Suprapubic skin (tissue), 4 donors: ENCODE measurements at regions not wholly inside any gene's neighbourhood (a gene's known extent, or its start where the extent isn't known, plus 50 kb on each side); places are given as distances from the start of the nearest gene placed in this dataset.

Experiments used
- DNase-seq, 2 donors: peaks; one replicate each; pipeline ENCODE4 v3.0.0-alpha.2; 2019; ENCODE audit warnings: low spot score in 2 of 2
- H3K27ac ChIP-seq: fragments of 200-600 bp; sonication (generic); one replicate; pipeline ENCODE4 v1.5.1; 2019
- H3K27me3 ChIP-seq: fragments of 200-600 bp; sonication (generic); one replicate; pipeline ENCODE4 v1.5.1; 2019
- H3K36me3 ChIP-seq: fragments of 200-600 bp; sonication (generic); one replicate; pipeline ENCODE4 v1.5.1; 2019
- H3K4me1 ChIP-seq: fragments of 200-600 bp; sonication (generic); one replicate; pipeline ENCODE4 v1.5.1; 2019
- H3K4me3 ChIP-seq: fragments of 200-600 bp; sonication (generic); one replicate; pipeline ENCODE4 v1.5.1; 2019; ENCODE audit warnings: mild to moderate bottlenecking
- H3K9me3 ChIP-seq: fragments of 200-600 bp; sonication (generic); one replicate; pipeline ENCODE4 v1.5.1; 2019
- CTCF ChIP-seq, 2 donors: fragments of 200-600 bp in 1 of 2; fragments of 450-650 bp in 1 of 2; sonication (generic) in 1 of 2; IDR thresholded peaks; one replicate each; pipeline ENCODE4 v1.5.1; 2016 to 2019; ENCODE audit warnings: antibody characterized with exemption in 2 of 2, mild to moderate bottlenecking in 1 of 2, moderate library complexity in 1 of 2
- EP300 ChIP-seq: sonication (generic); formaldehyde crosslinking; IDR thresholded peaks from one replicate; pipeline ENCODE4 v1.6.1; 2017; ENCODE audit warnings: antibody characterized with exemption
- POLR2A ChIP-seq, 2 donors: fragments of 450-650 bp; IDR thresholded peaks; one replicate each; pipeline ENCODE4 v1.6.1; 2017; ENCODE audit warnings: antibody characterized with exemption in 2 of 2, mild to moderate bottlenecking in 2 of 2, moderate library complexity in 2 of 2
- POLR2AphosphoS5 ChIP-seq, 3 donors: sonication (generic); formaldehyde crosslinking; IDR thresholded peaks; one replicate each; pipeline ENCODE4 v1.6.1; 2017; ENCODE audit warnings: antibody characterized with exemption in 3 of 3
- WGBS: methylation state at CpG from one replicate; pipeline ENCODE4 v1.1.5; 2018; 5-methylcytosine and 5-hydroxymethylcytosine counted together

DNA sequence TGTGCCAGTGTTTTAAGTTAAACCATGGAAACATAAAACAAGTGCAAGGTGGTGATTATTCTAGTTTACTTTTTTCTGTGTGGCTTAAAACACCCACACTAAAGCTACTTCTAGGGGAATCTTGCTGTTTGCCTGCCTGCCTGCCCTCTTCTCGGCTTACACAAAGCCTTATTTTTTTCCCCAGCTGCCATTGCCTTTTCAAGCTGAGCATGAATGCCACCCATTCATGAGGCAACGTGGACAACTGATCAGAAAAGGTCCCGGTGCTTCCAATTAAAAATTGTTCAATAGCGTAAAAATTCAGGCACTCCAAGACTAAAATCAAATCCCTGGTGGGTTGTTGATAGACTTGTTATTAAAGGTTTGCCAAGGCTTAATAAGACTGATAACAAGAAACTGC is 401.4 kb downstream of the TMEM161B start:
- Histone ChIP-seq H3K27ac (no peak overlapping the region), H3K4me1 (no peaks in the 10 kb centered on the region), H3K4me3 (no peak overlapping the region), H3K36me3 (no peaks in the 10 kb centered on the region), H3K9me3 (no peaks in the 10 kb centered on the region), H3K27me3 (no peaks in the 10 kb centered on the region)
- 77% methylated on average over 4 of the region's 4 CpGs for WGBS
- TF ChIP-seq POLR2AphosphoS5 (IDR thresholded peaks at IDR 0.05) (no peak), EP300 (no peak), POLR2A (IDR thresholded peaks at IDR 0.05) (no peak), CTCF (IDR thresholded peaks at IDR 0.05) (no peak)
- DNase-seq = no peak

DNA sequence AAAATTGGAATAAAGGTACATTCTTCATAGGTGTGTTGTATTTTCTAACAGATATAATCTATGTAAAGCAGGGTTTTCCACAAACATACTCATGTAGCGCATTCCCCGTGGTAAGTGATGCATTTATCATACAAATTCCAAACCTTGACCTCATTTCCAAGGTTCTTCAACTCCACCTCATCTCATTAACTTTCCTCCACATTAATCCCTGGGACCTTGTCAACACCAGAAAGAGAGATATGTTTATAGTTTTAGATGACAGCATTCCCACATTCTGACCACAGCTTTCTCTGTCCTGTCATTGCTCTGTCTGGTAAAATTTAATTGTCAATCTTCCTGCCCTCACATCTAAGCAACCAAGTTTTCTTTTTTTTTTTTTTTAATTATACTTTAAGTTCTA is 415.1 kb downstream of the TMEM161B start:
- DNase-seq = no peak
- Histone ChIP-seq H3K4me3 (no peak overlapping the region), H3K27ac (no peak overlapping the region), H3K9me3 (peaks cover 3% of the 10 kb centered on the region), H3K36me3 (no peaks in the 10 kb centered on the region), H3K27me3 (no peaks in the 10 kb centered on the region), H3K4me1 (no peaks in the 10 kb centered on the region)
- no peak for TF ChIP-seq POLR2AphosphoS5 (IDR thresholded peaks at IDR 0.05)
- WGBS = 86% methylated on average over 2 of the region's 2 CpGs

DNA sequence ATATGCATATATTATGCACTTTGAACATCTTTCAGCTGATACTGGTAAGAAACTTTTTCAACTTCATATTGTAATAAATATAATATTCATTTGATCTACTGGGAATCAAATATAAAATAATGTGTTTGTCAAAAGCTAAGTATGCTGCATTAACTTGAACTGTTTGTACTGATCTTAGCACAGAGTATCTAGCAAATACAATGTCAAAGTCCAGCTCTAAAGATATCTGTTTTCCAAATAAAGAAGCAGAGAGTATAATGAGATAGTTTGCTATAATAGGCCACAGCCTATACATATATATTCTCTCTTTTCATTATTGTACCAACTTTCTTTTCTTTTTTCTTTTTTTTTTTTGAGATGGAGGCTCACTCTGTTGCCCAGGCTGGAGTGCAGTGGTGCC is 417.0 kb downstream of the TMEM161B start:
- H3K4me1 ChIP-seq = no peaks in the 10 kb centered on the region
- no peaks in the 10 kb centered on the region for H3K36me3 ChIP-seq
- H3K4me3 ChIP-seq = no peak overlapping the region
- H3K9me3 ChIP-seq = no peaks in the 10 kb centered on the region
- no peak for DNase-seq
- H3K27me3 ChIP-seq = no peaks in the 10 kb centered on the region
- no peak overlapping the region for H3K27ac ChIP-seq
- TF ChIP-seq EP300 (no peak), CTCF (IDR thresholded peaks at IDR 0.05) (no peak), POLR2A (IDR thresholded peaks at IDR 0.05) (no peak), POLR2AphosphoS5 (IDR thresholded peaks at IDR 0.05) (no peak)

- Histone ChIP-seq H3K9me3 (no peaks in the 10 kb centered on the region), H3K4me1 (no peaks in the 10 kb centered on the region), H3K4me3 (no peak overlapping the region), H3K27me3 (no peaks in the 10 kb centered on the region), H3K36me3 (no peaks in the 10 kb centered on the region), H3K27ac (no peak overlapping the region)
- TF ChIP-seq POLR2A (IDR thresholded peaks at IDR 0.05) = no peak
- no peak for TF ChIP-seq CTCF (IDR thresholded peaks at IDR 0.05)
- no peak for TF ChIP-seq POLR2AphosphoS5 (IDR thresholded peaks at IDR 0.05)
- TF ChIP-seq EP300 = no peak
- 84% methylated on average over 3 of the region's 3 CpGs for WGBS
- DNase-seq = no peak
Measured at GRCh38 chr5:87850843-87851242, 417.8 kb downstream of the TMEM161B start.

DNA sequence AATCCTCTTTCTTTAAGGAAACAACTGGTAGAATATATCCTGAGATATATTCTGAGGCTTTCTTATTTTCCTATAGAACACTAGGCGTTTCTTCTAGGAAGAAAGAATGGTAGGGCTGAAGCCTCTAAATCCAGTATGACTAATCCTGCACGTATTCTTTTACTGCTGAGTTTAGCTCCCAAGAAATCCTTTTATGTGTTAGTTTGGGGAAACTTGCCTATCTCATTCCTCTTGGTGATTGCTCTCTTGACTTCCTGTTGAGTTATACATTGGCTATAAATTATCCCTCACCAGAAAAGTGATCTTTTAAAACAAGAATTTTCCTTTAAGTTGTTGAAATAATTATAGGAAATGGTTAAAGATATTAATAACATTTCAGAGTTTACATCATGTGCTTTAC is 422.9 kb downstream of the TMEM161B start:
- Histone ChIP-seq H3K27ac (no peak overlapping the region), H3K4me1 (no peaks in the 10 kb centered on the region), H3K36me3 (no peaks in the 10 kb centered on the region), H3K4me3 (no peak overlapping the region), H3K9me3 (no peaks in the 10 kb centered on the region), H3K27me3 (no peaks in the 10 kb centered on the region)
- no peak for DNase-seq
- 32% methylated on average over 2 of the region's 2 CpGs for WGBS
- TF ChIP-seq EP300 (no peak), CTCF (IDR thresholded peaks at IDR 0.05) (no peak), POLR2AphosphoS5 (IDR thresholded peaks at IDR 0.05) (no peak), POLR2A (IDR thresholded peaks at IDR 0.05) (no peak)

DNA sequence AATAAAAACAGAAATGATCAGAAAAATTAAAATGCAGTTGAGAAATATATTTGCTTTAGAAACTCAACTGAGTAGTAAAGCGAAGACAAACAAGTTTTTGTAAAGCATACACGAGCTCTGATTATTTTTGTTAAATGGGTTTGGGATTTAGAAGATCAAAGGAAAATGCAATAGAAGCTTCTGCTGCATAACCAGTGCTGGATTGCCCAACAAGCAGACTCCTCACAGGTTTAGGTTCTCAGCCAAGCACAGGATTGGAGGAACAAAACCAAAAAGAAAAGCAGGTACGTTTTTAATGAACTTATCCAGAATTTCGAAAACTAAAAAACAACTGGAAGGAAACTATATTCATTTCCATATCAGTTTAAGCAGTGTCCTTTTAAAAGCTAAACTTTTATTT is 423.8 kb downstream of the TMEM161B start:
- Histone ChIP-seq H3K36me3 (no peaks in the 10 kb centered on the region), H3K9me3 (no peaks in the 10 kb centered on the region), H3K27me3 (no peaks in the 10 kb centered on the region), H3K4me3 (no peak overlapping the region), H3K27ac (no peak overlapping the region), H3K4me1 (no peaks in the 10 kb centered on the region)
- no peak for DNase-seq
- TF ChIP-seq POLR2A (IDR thresholded peaks at IDR 0.05) (no peak), CTCF (IDR thresholded peaks at IDR 0.05) (no peak)
- 79% methylated on average over 4 of the region's 4 CpGs for WGBS
